GM21576 (cell line): ENCODE measurements at regions not wholly inside any gene's neighbourhood (a gene's known extent, or its start where the extent isn't known, plus 50 kb on each side); places are given as distances from the start of the nearest gene placed in this dataset.

ENCODE experiments used
- ATAC-seq: cut with Tn5 transposase; IDR thresholded peaks from one replicate; pipeline ENCODE4 v1.9.1; 2021; ENCODE audit warnings: mild to moderate bottlenecking, moderate library complexity; ENCODE audit not compliant: unreplicated experiment

DNA sequence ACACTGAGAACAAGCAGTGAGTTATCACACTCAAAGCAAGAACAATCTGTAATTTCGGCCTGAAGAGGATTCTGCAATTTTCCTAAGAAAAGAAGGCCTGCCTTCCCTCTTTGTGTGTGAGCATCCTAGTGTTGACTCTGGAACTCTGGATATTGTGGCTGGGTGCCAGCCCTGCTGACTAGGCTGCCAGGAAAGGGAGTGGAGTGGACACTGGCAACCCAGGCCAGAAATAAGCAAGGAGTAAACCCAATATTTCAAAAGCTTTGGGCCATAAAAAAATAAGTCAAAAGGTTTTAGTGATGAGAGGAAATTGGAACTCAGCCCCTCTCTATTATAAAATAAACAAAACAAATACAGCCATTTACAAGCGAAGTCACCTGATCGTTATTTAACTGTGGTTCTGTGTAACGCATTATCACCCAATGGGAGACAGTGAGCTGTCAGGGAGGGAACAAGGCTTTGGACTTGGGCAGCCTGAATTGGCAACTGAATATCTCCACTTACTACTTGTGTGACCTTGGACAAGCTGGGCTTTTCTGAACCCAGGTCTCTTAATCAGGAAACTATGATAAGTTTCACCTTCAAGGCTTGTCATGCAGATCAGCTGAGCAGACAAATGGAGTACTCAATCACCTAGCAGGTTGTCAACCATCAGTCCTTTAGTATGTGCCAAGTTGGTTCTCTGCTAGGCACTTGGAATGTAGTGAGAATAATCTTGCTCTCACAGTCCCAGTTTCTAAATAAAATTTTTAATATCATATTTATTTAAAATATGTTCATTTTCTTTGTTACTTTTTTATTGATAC lies 196.2 kb downstream of the PAX1 start:
- ATAC-seq: no peak

- ATAC-seq: no peak
Observed at GRCh38 chr20:21900431-21900830, 195.0 kb downstream of the PAX1 start.

- ATAC-seq: no peak
Observed at GRCh38 chr20:21874921-21875320, 169.5 kb downstream of the PAX1 start.

- no peak for ATAC-seq
Observed at GRCh38 chr20:21874127-21874526, 168.7 kb downstream of the PAX1 start.

GRCh38 chr20:21873291-21873690 lies 167.8 kb downstream of the PAX1 start:
- ATAC-seq: no peak

DNA sequence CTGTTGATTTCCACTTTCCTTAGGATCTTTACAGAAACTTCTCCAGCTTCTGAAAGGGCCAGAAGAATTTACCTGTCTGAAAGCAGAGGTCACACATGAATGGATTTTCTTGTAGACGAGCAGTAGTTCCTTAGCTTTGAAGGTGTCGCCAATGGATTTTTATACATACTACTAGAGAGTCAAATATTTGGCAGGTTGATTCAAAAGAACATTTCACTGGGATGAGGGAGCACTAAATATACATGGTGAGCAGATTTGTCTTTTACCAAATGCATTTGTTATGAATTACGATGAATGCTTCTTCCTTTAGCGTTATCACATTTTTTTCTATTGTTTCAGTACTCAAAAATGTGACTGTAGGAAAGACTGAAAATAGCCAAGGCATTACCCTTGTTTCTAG lies 162.3 kb downstream of the PAX1 start:
- no peak for ATAC-seq

DNA sequence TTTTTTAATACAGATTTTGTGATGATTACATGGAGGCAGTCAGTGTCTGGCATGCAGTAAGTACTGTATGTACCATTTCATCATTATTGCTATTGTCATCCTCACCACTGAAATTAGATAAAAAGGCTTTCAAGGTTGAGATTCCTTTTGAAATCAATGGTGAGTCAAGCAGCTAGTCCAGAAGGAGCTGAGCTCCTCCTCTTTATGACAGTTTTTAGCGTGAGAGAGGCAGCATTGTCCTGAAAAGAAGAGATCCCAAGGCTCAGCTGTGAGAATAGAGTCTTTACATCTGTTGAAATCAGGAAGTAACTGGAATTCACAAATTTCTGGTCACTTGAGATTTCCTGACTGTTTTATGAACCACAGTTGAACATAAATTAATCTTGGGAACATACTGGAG lies 161.9 kb downstream of the PAX1 start:
- ATAC-seq: no peak

GRCh38 chr20:21862956-21863355 lies 157.5 kb downstream of the PAX1 start:
- ATAC-seq: no peak

DNA sequence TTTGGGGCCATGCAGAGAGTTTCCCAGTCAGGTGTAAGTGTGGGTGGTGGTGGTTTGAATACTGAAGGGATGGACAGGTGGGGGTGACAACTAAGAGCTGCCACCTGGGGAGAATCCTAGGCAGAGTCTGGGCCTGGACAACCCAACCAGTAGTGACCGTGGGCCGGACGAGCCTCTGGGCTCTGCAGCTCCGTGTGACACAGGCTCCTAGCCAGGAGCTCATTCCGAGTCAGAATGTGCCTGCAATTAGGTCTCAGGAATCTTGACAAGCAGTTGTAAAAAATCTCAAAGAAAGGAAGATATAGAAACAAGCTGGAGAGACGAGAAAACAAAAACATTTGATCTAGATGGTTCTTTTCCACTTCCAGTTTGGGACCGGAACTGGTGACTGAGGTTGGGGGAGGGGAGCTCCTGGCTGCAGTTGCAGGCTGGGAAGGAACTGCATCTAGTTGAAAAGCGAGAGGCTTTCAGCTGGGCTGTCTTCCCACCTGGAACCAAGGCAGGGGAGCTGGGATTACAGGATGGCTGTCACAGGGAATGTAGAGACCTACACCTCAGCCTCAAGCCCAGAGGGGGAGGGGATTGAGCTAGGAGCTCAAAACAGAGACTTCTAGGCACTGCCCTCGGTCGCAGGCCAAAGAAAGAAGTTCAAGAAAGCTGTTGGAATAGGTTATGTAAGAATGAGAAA lies 156.9 kb downstream of the PAX1 start:
- ATAC-seq: no peak

GRCh38 chr20:21840991-21841390 lies 135.5 kb downstream of the PAX1 start:
- no peak for ATAC-seq

DNA sequence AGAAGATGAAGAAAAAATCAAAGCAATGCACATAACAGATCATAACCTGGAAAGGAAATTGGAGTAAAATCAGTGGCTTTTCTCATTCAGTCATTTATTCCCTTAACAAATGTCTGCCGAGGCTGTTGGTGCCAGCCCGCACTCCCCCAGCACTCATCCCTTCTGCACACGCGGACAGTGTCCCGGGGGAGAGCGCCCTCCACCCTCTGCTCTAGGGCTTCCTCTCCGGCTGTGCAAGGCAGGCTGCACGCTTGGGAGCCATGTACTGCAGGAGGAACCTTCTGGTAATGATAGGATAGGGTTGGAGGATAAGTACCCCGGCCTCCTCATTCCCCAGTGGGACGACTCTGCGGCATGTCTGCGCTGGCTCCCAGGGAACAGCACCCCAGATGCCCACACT lies 134.5 kb downstream of the PAX1 start:
- ATAC-seq: no peak

- no peak for ATAC-seq
Observed at GRCh38 chr20:21836346-21836745, 130.9 kb downstream of the PAX1 start.

DNA sequence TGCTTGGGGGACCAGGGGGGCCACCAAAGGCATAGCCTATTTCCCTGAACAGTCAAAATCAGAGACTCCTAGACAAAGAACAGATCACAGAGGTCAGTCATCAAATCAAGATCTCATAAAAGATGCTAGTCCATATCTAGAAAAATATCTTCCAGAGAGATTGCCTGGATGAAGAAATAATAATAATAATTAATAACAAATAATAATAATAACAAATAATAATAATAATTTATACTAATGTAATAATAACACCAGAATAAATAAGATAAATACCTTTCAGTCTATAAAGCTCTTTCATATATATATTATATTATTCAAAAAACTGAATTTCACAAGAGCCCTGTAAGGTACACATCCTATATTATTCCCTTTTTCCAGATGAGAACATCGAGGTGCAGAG lies 129.6 kb downstream of the PAX1 start:
- no peak for ATAC-seq

- no peak for ATAC-seq
Observed at GRCh38 chr20:21832442-21833385, 127.2 kb downstream of the PAX1 start.

DNA sequence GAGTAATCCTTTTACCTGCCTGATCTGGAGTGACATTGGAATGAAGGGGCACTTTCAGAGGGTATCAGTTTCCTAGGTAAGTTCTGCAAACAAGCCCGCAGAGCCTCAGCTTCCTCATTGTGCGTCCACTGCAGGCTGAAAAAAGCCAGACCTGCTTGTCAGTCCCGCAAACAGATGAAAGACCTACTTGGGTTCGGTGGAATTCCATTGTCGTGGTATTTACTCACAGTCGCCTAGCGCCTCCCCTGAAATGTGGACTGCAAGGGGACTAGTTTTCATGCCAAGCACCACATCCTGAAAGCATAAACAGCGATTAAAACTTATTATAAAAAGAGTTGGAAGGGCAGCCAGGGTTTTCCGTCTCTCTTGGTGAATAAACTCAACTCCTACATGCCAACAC lies 121.5 kb downstream of the PAX1 start:
- ATAC-seq: no peak

DNA sequence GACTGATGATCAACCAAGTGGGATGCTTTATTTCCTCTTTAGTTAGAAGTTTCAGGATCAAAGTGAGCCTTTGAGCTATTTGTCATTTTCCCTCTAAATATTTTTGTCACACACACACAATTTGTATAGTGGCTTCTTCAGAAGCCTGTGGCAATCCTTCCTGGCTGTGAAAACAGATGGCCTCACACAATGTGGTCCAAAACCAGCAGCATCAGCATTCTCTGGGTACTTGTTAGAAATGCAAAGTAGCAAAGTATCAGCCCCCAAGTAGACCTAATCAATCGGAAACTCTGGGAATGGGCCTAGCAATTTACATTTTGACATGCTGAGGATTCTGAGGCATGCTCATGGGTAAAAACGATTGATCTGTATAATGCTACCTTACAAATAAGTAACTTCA lies 115.9 kb downstream of the PAX1 start:
- no peak for ATAC-seq

DNA sequence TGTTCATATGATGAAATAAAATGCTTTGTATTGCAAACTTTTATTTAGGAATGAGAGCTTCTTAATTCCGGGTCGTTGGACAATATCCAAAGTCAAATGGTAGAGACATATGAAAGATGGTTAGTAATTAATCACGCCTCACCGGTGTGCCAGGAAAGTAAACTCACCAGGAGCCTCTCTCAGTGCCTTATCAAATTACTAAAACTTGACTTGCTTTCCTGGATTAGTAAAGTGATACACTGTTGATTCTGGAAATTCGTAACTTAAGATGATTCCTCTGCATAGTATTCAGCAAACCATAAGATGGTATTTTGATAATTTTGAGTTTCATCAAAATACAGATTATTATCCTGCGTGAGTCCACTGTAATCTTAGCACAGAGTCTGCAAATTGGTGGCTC lies 115.2 kb downstream of the PAX1 start:
- no peak for ATAC-seq

GRCh38 chr20:21820045-21820444 lies 114.6 kb downstream of the PAX1 start:
- ATAC-seq: no peak

GRCh38 chr20:21812379-21812778 lies 106.9 kb downstream of the PAX1 start:
- ATAC-seq: no peak

- ATAC-seq: no peak
Observed at GRCh38 chr20:21809961-21810523, 104.6 kb downstream of the PAX1 start.
